GM19452 (cell line): ENCODE measurements at regions not wholly inside any gene's neighbourhood (a gene's known extent, or its start where the extent isn't known, plus 50 kb on each side); places are given as distances from the start of the nearest gene placed in this dataset.
A peak's percentile ranks its signal among the peaks of the same experiment; 100 is the strongest.

Experiments
- ATAC-seq: cut with Tn5 transposase; IDR thresholded peaks from one replicate; pipeline ENCODE4 v1.9.1; 2021; ENCODE audit not compliant: unreplicated experiment

DNA sequence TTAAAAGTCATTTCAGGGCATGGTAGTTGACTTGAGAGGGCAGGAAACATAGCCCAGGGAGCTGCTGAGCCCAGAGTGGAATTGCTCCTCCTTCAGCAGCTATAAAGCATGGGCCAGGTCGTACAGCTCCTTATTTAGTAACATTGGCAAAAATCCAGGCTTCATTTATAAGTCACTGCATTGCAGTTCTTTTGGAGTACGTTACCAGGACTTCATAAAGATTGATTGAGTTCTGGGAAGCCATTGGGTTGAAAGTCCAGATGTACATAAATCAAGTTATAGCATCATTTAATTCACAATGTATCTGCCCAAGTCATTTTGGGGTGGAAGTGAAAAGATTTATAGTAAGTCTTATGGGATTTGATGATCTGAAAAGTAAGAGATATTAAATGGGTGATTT, 53.0 kb upstream of the ANKEF1 start:
- ATAC-seq: no peak

DNA sequence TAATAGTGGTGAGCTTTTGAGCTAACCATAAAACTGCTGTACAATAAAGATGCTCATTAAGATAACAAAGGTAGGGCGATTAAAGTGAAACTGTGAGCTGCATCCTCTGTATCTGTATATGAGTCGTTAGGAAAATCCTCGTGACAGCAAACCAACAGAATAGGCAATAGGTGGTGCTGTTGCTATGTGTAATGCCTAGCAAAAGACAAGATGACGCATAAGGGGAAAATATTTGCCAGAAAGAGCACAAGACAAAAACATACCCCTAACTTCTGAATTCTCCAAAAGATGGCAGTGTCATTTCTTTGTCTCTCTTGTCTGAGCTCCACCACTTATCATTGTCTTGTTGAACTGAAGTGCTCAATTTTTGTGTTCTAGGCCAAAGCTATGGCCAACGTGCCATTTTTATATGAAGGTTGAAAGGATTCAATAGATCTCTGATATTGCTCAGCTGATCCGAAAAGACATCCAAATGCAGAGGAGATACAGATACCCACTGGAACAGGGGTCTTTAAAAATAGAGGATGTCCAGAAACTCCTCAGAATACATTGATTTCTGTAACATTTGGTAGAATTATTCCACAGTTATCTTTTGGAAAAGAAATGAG, 56.3 kb upstream of the ANKEF1 start:
- ATAC-seq: peak; percentile 93

DNA sequence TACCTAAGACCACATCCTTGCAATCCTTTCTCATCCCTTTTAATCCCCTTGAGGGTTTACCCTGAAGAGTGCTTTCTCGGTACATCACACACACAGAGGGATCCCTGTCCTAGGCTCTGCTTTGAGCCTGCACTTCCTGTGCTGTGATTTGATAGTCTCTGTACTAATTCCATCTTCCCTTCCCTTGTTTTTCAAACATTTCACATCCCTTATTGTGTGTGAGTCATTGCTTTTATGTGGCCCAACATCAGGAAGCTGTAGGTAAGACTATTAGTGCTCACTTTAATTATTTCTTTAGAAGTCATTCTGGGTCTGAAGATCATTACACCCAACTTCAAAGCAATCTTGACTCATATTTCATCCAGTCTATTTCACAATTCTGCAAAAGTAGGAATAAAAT, 57.2 kb upstream of the ANKEF1 start:
- no peak for ATAC-seq

DNA sequence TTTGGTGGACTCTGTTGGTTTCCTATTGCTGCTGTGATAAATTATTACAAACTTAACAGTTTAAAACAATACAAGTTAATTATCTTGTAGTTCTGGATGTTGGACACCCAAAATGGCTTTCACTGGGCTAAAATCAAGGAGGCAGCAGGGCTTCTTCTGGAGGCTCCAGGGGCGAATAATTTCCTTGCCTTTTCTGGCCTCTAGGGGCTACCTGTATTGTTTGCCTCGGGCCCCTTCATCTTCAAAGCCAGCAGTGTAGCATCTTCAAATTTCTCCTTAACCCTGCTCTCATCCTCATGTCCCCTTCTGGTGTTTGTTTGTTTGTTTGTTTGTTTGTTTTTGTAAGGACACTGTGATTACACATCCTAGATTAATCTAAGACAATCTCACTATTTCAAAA, 60.5 kb upstream of the ANKEF1 start:
- ATAC-seq: no peak

DNA sequence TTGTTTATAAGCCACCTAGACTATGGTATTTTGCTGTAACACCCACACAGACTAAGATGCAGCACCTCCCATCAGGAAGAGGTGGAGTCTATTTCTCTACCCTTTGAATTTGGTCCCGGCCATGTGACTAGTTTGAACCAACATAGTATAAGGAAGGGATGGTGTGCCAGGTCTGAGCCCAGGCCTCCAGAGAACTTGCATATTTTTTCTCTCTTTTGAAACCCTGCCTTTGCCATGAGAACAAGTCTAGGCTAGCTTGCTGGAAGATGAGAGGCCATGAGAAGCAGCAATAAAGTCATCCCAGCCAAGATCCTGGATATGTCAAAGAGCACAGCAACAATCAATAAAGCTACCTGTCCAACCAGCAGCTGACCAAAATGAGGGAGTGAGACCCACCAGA, 63.0 kb upstream of the ANKEF1 start:
- ATAC-seq: no peak

DNA sequence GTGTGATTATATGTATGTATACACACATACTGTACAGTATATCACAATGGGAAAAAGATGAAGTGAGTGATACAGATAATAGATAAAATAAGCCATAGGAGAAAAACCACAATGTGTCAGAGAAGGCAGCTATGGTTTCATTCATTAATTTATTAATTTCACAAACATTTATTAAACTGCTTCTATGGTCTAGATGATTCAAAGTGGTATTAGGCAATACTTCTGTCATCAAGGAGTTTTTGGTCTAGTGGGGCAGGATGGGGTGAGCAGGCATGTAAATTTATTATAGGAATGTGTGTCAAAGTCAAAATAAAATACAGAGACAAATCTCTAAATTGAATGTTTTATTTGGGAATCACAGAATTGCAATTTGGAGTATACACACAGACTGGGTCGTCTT, 65.2 kb upstream of the ANKEF1 start:
- no peak for ATAC-seq

DNA sequence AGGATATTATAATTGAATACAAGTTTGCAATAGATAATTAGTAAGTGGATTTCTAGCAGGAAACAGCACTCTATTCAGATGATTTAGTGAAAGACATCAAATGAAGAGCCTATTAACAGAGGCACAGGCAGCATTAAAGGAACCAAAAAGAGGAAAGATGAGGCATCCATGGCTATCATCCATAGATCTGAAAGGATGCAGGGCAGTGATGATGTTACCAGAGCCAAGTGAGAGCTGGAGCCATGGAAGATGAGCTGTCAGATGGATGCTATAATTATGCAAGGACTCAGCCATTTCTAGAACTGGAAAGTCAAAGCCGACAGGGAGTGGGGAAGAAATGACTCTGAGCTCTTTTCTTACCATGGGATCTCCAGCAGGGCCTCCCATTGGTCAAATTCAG, 66.8 kb upstream of the ANKEF1 start:
- no peak for ATAC-seq

DNA sequence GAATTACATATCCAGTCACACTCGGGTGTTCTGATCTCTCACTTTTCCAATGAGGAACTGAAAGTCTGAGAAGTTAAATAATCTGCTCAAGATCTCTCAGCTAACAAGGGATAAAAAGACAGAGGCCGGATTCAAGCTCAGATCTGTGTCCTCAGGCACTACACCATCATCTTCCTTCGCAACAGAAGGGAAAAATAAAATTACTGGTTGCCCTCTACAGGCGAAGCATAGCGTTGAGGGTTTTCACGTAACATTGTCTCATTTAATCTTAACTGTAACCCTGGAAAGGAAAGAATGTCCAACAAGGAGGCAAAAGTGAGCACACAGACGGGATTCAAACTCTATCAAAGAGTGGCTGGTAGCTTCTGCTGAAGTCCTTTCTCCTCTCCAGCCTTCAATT, 67.8 kb upstream of the ANKEF1 start:
- no peak for ATAC-seq

DNA sequence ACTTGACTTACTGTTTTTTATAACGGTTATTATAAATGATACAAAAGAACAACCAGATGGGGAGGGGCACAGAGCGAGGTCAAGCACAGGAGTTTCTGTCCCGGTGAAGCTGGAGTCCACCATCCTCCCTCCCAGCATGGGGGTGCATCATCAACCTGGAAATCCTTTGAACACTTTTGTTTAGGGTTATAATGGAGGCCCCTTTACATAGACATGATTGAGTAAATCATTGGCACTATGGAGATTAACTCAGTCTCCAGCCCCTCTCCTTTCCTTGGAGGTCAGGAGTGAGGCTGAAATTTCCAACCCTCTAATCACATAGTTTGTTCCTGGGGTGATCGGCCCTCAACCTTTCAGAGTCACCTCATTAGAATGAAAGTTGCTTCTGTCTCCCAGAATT, 71.8 kb upstream of the ANKEF1 start:
- no peak for ATAC-seq

DNA sequence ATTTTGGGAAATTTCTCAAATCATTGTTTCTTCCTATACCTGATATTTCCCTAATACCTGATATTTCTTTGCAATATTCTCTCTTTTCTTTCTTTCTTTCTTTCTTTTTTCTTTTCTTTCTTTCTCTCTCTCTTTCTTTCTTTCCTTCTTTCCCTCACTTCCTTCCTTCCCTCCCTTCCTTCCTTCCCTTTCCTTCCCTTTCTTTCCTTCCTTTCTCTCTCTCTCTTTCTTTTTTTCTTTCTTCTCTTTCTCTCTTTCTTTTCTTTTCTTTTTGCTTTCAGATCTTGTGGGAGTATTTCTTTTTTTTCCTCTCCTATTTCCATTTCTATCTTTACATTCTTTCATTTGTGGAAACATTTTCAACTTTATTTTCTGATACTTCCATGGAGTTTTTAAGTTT, 76.1 kb upstream of the ANKEF1 start:
- ATAC-seq: no peak

DNA sequence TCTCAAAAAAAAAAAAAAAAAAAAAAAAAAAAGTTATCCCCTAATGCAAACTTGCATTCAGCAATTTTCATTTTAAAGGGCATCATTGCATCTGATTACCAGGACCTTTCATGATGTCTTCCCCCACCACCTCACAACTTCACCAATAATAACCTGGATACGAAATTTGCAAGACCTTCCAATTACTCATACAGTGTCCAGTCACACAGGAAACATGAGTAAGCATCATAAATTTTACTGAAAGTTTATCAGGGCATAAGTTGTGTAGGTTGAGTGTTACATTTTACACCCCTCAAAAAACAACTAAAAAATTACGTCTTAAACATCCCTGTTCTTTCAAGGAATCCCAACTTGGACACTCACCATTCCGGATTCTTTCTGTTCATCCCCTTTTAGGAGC, 79.1 kb upstream of the ANKEF1 start:
- ATAC-seq: no peak

DNA sequence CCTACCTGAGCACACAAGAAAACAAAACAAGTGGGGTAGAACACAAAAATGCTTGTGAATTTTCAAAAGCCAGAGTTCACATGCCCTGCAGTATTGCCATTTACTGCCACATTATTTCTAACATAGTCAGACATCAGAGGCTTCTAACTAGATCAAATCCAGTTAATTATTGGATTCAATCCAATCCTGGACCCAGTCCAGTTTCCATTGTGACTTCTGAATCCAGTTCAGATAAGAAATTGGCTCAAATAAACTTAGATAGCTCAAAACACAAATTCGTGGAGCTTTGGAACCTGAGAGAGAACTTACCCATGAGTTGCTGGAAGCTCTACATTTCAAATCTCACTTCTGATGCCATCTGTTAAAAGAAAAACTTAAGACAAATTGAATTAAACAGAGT, 85.2 kb upstream of the ANKEF1 start:
- ATAC-seq: no peak

DNA sequence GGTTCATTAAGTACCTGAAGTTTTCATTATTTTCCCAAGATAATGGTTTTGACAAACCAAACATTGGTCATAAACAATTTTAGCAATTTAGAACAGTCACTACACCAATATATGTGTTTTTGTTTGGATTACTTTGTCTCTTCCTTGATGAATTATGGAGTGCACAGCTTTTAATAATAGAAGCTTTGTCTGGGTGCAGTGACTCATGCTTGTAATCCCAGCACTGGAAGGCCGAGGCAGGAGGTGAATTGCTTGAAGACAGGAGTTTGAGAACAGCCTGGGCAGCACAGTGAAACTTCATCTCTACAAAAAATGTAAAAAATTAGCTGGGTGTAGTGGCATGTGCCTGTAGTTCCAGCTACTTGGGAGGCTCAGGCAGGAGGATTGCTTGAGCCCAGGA, 89.4 kb upstream of the ANKEF1 start:
- no peak for ATAC-seq

DNA sequence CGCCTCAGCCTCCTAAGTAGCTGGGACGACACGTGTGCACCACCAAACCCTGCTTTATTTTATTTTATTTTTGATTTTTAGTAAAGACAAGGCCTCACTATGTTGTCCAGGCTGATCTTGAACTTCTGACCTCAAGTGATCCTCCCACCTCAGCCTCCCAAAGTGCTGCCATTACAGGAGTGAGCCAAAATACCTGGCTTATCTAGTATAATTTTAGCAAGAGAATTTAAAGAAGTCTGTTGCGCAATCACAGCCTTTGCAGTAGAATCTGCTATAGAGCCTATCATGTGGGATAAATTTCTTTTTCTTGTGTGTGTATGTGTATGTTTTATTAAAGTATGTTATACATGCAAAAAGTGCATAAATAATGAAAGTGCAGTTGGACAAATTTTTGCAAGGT, 92.1 kb upstream of the ANKEF1 start:
- ATAC-seq: no peak

DNA sequence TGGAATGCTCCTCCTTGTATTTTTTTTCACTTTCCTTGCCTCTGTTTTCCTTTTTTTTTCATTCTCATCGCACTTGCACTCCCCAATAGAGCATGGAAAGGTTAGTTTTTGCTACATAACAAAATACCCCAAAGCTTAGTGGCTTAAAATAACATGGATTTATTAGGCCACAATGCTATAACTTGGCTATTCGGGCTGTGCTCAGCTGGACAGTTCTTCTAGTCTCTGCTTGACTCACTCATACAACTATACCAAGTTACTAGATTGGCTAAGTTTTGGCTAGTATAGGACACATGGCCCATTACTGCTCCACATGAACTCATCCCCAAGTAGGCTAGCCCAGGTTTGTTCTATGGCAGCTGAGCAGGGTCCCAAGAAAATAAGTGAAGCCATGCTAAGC, 94.5 kb upstream of the ANKEF1 start:
- no peak for ATAC-seq

DNA sequence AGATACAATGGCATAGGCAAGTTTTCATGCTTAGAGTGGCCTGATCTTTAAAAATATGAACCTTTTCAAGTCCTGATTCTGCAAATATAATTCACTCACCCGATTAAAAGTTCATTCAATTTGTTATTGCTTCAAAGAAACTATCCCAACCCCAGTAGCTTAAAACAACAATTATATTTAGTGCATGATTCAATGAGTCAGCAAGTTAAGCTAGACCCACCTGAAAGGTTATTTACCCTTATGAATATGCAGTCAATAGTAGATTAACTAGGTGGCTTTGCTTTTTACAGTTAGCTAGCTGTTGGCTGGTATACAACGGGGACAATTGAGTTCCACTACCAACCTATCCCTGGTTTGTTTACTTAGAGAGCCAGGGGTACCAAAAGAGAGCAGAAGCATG, 95.6 kb upstream of the ANKEF1 start:
- no peak for ATAC-seq

DNA sequence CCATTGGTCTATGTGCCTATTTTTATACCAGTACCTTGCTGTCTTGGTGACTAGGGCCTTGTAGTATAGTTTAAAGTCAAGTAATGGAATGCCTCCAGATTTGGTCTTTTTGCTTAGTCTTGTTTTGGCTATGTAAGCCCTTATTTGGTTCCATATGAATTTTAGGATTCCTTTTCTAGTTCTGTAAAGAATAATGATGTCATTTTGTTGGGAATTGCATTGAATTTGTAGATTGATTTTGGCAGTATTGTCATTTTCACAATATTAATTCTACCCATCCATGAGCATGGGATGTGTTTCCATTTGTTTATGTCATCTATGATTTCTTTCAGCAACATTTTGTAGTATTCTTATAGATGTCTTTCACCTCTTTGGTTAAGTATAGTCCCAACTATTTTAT, 96.4 kb upstream of the PAK5 start:
- ATAC-seq: no peak

DNA sequence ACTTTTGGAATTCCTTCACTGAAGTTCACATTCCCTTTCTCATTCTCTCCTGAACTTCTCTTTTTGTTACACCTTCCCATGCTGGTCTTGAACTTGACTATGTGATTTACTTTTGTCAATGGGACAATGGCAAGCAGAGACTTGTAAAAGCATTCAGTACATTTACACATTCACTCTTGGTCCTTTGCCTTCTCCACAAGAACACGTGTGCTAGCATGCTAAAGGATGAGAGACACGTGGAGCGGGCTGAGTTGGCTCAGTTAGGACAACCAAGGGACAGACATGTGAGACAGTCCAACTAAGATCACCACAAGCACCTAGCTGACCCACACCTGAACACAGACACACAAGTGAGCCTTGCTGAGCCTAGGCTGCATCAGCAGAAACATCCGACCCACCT, 91.3 kb upstream of the PAK5 start:
- no peak for ATAC-seq

DNA sequence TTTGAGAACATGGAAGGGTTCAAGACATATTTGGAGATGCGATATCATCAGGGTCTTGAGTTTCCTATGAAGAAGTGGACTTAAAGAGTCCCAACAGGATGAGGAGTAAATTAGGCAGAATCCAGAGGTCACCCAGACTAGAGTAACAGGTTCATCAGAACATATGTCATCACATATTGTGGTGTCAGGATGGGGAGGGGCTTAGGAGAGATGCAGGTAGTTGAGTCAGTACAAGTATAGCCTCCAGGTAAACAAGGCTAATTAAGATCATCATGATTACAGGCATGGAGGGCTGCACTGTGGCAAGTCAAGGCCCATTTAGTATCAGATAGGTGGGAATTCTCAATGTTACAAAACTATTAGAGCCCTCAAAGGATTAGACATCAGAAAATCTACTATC, 90.1 kb upstream of the PAK5 start:
- ATAC-seq: no peak

DNA sequence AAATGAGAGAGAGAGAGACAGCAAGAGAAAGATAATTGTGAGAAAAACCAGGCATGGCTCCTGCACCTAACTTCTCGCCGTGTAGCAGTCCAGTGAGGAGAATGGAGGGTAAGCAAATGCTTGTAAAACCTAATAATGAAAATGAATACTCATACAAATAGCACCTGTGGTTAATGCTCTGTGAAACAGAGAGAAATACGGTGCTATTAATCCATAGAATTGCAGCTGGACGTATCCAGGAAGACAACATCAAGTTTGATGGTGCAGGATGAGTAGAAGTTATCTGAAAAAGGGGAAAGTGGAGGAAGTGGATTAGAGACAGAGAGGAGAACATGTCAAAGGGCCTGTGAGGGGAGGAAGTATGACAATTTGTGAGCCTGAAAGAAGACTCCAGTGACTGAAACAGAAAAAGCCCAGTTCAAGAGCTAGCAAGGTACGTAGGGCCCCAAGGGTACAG, 89.4 kb upstream of the PAK5 start:
- ATAC-seq: peak; percentile 87

DNA sequence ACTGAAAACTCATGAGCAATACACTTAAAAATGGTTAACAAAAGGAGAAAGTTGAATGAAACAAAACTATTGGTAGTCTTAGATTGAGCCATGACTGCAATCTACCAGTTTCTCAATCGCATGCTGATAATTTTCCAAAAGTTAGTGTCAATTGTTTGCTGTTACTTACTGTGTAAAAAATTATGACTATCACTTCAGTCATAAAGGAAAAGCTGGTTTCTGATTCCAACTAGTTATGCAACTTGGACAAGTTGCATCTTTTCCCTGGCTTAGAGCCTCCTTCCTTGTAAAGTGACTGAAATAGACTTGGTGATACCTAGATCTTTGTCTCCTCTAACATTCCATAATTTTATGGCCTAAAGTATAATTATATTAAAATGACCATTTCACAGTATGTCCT, 88.3 kb upstream of the PAK5 start:
- ATAC-seq: no peak

DNA sequence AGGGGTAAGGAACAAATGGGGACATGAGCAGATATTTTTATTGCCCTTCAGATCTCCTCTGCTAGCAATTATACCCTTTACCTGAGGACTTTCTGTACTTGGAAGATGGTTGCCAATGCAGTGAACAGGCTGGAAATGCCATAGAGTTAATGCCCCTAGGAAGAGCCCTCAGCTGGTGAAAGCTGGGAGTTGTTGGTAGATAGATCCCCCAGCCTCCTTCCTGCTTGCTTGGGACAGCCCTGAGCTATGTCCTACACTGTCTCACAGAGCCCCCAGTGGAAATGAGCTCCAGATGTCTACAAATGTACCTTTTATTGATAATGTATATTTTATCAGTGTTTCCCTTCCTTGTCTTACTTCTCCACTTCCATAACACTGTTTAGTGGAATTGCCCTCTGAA, 87.6 kb upstream of the PAK5 start:
- ATAC-seq: no peak

DNA sequence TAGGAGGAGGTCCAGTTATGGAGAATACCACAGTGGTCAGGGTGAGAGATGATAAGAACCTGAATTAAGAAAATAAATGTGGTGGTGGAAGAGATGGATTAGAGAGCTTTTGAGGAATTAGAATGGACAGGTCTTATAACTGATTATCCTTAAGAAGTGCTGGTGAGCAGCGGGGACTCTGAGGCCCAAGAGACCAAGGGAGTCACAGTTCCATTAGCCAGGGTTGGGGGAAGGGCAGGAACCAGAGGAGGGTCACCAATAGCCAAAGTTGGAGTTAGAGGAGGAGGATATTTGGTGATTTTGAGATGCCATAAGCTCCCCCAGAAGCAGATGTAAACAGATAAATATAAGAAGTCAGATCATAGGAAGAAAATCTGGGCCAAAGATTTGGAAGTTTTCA, 87.1 kb upstream of the PAK5 start:
- no peak for ATAC-seq

DNA sequence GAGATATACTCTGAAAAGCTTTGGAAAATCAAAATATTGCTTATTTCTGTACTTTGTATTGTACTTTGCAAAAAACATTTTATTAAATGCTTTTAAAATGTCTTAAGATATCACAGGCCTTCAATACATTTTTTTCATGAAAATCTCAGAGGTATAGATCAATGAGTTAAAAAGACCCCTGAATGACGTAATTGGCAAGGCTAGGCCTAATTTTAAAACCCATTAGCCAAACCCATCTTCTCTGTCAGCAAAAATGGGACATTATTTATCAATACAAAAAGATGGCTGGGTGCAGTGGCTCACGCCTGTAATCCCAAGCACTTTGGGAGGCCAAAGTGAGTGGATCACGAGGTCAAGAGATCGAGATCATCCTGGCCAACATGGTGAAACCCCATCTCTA, 84.8 kb upstream of the PAK5 start:
- no peak for ATAC-seq
